Heart left ventricle (tissue), 16 donors: ENCODE measurements at regions not wholly inside any gene's neighbourhood (a gene's known extent, or its start where the extent isn't known, plus 50 kb on each side); places are given as distances from the start of the nearest gene placed in this dataset.

Experiments used
- ATAC-seq, 4 donors: fragments of 200-7000 bp; cut with Tn5 transposase; one replicate each; pipeline ENCODE4 v1.9.1; 2020 to 2022; ENCODE audit warnings: moderate library complexity in 4 of 4, mild to moderate bottlenecking in 3 of 4, moderate number of reproducible peaks in 1 of 4
- DNase-seq, 5 donors: peaks; one replicate each; pipeline ENCODE4 v3.0.0-alpha.2; 2020
- H3K27ac ChIP-seq, 12 donors: fragments of 200-600 bp; sonication (generic) in 4 of 12; one replicate each; pipeline versions ENCODE4 v1.5.0 to v1.8.0; 2016 to 2022; ENCODE audit warnings: mild to moderate bottlenecking in 2 of 12
- H3K27me3 ChIP-seq, 9 donors: fragments of 200-600 bp; sonication (generic) in 2 of 9; one replicate each; pipeline versions ENCODE4 v1.5.1 to v1.8.0; 2016 to 2022; ENCODE audit warnings: mild to moderate bottlenecking in 3 of 9
- H3K36me3 ChIP-seq, 9 donors: fragments of 200-600 bp; sonication (generic) in 2 of 9; one replicate each; pipeline versions ENCODE4 v1.5.0 to v1.8.0; 2018 to 2022; ENCODE audit warnings: mild to moderate bottlenecking in 2 of 9
- H3K4me1 ChIP-seq, 12 donors: fragments of 200-600 bp; sonication (generic) in 4 of 12; one replicate each; pipeline versions ENCODE4 v1.5.0 to v1.8.0; 2016 to 2022; ENCODE audit warnings: mild to moderate bottlenecking in 3 of 12
- H3K4me3 ChIP-seq, 12 donors: fragments of 200-600 bp; sonication (generic) in 4 of 12; one replicate each; pipeline versions ENCODE4 v1.5.0 to v1.8.0; 2017 to 2022; ENCODE audit warnings: mild to moderate bottlenecking in 9 of 12, moderate library complexity in 4 of 12
- H3K9me3 ChIP-seq, 12 donors: fragments of 200-600 bp; sonication (generic) in 4 of 12; one replicate each; pipeline versions ENCODE4 v1.5.0 to v1.8.0; 2016 to 2022; ENCODE audit warnings: mild to moderate bottlenecking in 1 of 12
- CTCF ChIP-seq, 12 donors: fragments of 200-600 bp; sonication (generic) in 4 of 12; IDR thresholded peaks; one replicate each; pipeline versions ENCODE4 v1.5.0 to v1.8.0; 2018 to 2022; ENCODE audit warnings: antibody characterized with exemption in 12 of 12, mild to moderate bottlenecking in 5 of 12
- POLR2A ChIP-seq, 2 donors: fragments of 450-650 bp; IDR thresholded peaks; one replicate each; pipeline ENCODE4 v1.6.1; 2017; ENCODE audit warnings: antibody characterized with exemption in 2 of 2, mild to moderate bottlenecking in 2 of 2, moderate library complexity in 2 of 2
- WGBS, 4 donors: extraction: QIAGEN DNeasy Blood & Tissue Kit in 2 of 4; methylation state at CpG; one replicate each; pipeline versions ENCODE4 v1.1.5 to v1.1.7; 2013 to 2018; 5-methylcytosine and 5-hydroxymethylcytosine counted together
- intact Hi-C, 10 donors: fragments of 100-400 bp; cut with DNase I; formaldehyde crosslinking; loops; one replicate each; pipeline versions ENCODE4 v1.11.1 to v1.14.2; 2022
- donor health status: ischemic (EF 13 %, LVEDD 7.1; RV severe dilation, severe dysfunction).
- donor health status: healthy with polysubstance abuse.
- donor health status: DM: no; HTN: yes; CAD: no.
- donor health status: DM: no; HTN: no; CAD: no.
- donor health status: ischemic (EF 25% LVEDD 6.9; RV normal size, moderate dysfunction).
- donor health status: ischemic (EF 25% LVEDD 5.7; RV mildly dilated, moderate dysfunction).
- donor health status: healthy.
- donor health status: DM: yes; HTN: yes; CAD: no.
- donor health status: ischemic (EF 35%, LVEDD 5.7; RV mildly dilated, moderate dysfunction).
- donor health status: nonischemic (EF 11% LVEDD 7.7; RV severe dilation, severe dysfunction).
- donor health status: DM: yes; HTN: yes; CAD: no.
- donor health status: PGD.
- donor health status: ischemic (EF 29% LVEDD 5.4; RV normal size, mild dysfunction).
- donor health status: nonischemic (EF 23%, LVEDD 6.1; RV moderate dilation, normal function).

DNA sequence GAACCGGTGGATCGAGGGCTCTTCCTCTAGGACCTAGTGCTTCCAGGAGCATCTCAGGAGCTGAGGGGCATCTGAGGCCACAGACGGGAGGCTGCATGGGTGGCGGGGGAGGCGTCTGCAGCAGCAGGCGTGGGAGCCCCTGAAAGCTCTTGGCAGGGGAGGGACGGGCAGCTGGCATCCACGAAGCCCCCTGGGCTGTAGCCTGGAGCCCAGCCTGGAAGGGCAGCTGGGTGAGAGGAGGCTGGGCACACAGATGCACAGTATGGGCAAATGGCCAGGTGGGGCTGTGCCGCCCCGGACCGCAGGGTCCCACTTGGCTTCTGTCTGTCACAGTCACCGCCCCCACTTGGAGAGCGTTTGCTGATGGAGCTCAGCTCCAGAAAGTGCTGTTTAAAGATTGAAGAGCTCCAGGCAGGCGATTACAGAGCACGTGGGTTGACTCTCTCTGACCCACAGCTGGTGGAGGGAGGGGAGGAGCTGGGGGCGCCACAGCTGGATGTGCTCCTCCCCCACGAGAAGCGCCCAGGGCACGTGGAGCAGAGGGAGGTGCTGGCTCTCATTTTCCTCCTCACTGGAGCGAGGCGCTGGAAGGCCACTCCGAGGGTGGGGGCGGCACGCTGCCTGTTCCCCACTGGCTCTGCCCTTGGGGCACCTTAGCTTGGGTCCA is 155.0 kb upstream of the C14orf180 start:
- intact Hi-C loops: no loop called here
- Histone ChIP-seq H3K36me3 (no peaks in the 10 kb centered on the region), H3K9me3 (no peaks in the 10 kb centered on the region), H3K4me1 (peaks cover 0 to 10% (median 0%) of the 10 kb centered on the region in 12 donors), H3K4me3 (no peak overlapping the region), H3K27ac (no peak overlapping the region), H3K27me3 (no peaks in the 10 kb centered on the region)
- TF ChIP-seq POLR2A (IDR thresholded peaks at IDR 0.05) (no peak), CTCF (IDR thresholded peaks at IDR 0.05) (no peak)
- DNase-seq (peak in 1 of 5 donors; percentile 56), ATAC-seq (peak in 3 of 4 donors; percentile 29 to 56 (median 51))
- WGBS, 4 donors: 21 to 27% (median 26%) methylated on average over 15 to 24 of the region's 24 CpGs

GRCh38 chr14:104425171-104425681 is 154.3 kb upstream of the C14orf180 start:
- Histone ChIP-seq H3K36me3 (no peaks in the 10 kb centered on the region), H3K27me3 (no peaks in the 10 kb centered on the region), H3K4me1 (peaks cover 0 to 10% (median 0%) of the 10 kb centered on the region in 12 donors), H3K9me3 (no peaks in the 10 kb centered on the region), H3K4me3 (no peak overlapping the region), H3K27ac (no peak overlapping the region)
- intact Hi-C loops: no loop called here
- peak in 1 of 5 donors; percentile 48 for DNase-seq
- WGBS, 4 donors: 79 to 85% (median 84%) methylated on average over 13 to 16 of the region's 16 CpGs
- no peak for ATAC-seq
- TF ChIP-seq POLR2A (IDR thresholded peaks at IDR 0.05) (no peak), CTCF (IDR thresholded peaks at IDR 0.05) (no peak)

- DNase-seq (no peak), ATAC-seq (no peak)
- H3K4me3 ChIP-seq: no peak overlapping the region
- no peaks in the 10 kb centered on the region for H3K9me3 ChIP-seq
- H3K27ac ChIP-seq: no peak overlapping the region
- H3K4me1 ChIP-seq: peaks cover 0 to 10% (median 0%) of the 10 kb centered on the region in 12 donors
- TF ChIP-seq POLR2A (IDR thresholded peaks at IDR 0.05): no peak
- TF ChIP-seq CTCF (IDR thresholded peaks at IDR 0.05): no peak
- intact Hi-C loops: no loop called here
- WGBS, 4 donors: 91 to 93% (median 92%) methylated on average over 15 to 20 of the region's 20 CpGs
- no peaks in the 10 kb centered on the region for H3K36me3 ChIP-seq
- no peaks in the 10 kb centered on the region for H3K27me3 ChIP-seq
Measured at GRCh38 chr14:104425763-104426646, 153.6 kb upstream of the C14orf180 start.
